LNCAP (cell line): ENCODE measurements at regions not wholly inside any gene's neighbourhood (a gene's known extent, or its start where the extent isn't known, plus 50 kb on each side); places are given as distances from the start of the nearest gene placed in this dataset.

Experiments used
- TF ChIP-seq, protein P1 (sequence below): fragments of 450-650 bp; IDR thresholded peaks from 2 replicates; pipeline ENCODE4 v1.5.1; 2017; ENCODE audit warnings: mild to moderate bottlenecking

DNA sequence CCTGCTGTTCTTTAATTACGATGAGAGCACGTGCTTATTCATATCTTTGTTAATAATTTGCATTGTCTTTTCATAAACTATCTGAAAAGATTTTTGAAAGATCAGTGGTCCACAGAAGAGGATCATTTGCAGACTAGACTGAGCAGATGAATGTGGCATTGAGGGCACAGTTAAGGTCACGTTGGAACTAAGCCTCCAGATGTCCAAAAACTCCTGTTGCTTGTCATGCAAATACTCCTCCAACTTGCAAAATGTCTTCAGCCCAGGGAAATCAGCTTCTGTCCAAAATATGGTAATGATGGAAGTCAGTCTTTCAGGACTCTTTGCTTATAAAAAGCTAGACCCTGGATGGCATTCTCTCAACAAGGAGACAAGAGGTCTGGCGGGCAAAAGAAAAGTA, 201.6 kb upstream of the TMEM260 start:
- TF ChIP-seq, protein P1, sequence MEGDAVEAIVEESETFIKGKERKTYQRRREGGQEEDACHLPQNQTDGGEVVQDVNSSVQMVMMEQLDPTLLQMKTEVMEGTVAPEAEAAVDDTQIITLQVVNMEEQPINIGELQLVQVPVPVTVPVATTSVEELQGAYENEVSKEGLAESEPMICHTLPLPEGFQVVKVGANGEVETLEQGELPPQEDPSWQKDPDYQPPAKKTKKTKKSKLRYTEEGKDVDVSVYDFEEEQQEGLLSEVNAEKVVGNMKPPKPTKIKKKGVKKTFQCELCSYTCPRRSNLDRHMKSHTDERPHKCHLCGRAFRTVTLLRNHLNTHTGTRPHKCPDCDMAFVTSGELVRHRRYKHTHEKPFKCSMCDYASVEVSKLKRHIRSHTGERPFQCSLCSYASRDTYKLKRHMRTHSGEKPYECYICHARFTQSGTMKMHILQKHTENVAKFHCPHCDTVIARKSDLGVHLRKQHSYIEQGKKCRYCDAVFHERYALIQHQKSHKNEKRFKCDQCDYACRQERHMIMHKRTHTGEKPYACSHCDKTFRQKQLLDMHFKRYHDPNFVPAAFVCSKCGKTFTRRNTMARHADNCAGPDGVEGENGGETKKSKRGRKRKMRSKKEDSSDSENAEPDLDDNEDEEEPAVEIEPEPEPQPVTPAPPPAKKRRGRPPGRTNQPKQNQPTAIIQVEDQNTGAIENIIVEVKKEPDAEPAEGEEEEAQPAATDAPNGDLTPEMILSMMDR: no peak

DNA sequence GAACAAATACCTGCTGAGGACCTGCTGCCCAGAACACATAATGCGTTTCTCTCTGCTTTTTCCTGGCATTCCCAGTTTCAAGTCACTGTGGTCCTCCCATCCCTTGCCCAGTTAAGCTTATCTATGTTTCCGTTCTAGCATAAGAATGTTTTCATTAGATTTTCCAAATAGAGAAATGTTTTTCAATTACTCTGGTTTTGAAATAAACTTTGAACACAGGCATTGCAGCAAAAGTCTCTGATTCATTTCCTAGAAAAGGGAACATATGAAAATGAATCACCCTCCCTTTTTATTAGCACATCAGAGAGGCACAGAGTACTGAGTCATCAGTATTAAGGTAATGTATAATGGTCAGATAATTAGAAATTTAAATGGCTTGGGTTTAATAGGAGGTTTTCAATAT, 201.1 kb upstream of the TMEM260 start:
- TF ChIP-seq, protein P1: no peak

DNA sequence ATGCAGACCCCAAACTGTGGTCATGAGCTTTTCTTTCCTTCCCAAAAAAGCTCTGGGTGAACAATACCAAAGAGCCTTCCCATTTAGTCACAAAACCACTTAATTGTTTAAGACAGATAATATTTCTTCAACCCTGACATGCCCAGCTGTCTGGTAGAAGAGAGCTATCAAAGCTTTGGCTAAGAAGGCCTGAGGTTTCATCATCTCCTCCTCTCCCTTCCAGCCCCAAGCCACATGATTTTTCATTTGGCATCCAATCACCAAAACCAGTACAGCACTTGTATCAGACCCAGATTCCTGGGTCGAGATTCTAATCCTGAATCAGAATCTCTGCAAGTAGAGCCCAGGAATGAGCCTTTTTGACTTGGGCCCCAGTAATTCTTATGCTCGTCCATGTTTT, 199.6 kb upstream of the TMEM260 start:
- TF ChIP-seq, protein P1: no peak

DNA sequence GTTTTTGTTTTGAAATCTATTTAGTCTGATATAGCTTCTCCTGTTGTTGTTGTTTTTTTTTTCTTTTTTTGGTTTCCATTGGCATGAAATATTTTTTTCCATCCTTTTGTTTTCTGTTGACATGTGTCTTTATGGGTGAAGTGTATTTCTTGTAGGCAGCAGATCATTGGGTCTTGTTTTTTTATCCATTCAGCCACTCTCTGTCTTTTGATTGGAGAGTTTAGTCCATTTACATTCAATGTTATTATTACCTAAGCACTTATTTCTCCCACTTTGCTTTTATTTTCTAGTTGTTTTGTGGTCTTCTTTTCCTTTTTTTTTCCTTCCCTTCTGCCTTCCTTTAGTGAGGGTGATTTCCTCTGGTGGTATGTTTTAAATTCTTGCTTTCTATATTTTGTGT, 193.6 kb upstream of the TMEM260 start:
- TF ChIP-seq, protein P1: no peak

DNA sequence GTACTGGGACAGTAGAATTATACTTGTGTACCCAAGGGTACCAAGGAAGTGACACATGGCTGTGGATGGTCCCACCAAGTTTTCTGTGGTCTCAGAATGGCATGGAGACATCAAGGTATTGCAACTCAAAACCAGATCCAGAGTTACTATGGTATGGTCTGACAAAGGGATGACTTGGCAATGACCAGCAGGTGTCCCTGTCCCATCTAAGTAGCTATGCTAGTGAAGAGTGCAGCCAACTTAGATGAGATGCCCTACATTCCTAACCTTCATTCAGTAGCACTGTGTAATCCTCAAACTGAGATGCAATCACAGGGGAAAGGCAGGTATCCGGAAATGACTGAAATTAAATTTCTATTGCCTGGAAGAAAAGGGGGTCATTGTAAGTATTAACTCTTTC, 188.7 kb upstream of the TMEM260 start:
- TF ChIP-seq, protein P1: no peak

DNA sequence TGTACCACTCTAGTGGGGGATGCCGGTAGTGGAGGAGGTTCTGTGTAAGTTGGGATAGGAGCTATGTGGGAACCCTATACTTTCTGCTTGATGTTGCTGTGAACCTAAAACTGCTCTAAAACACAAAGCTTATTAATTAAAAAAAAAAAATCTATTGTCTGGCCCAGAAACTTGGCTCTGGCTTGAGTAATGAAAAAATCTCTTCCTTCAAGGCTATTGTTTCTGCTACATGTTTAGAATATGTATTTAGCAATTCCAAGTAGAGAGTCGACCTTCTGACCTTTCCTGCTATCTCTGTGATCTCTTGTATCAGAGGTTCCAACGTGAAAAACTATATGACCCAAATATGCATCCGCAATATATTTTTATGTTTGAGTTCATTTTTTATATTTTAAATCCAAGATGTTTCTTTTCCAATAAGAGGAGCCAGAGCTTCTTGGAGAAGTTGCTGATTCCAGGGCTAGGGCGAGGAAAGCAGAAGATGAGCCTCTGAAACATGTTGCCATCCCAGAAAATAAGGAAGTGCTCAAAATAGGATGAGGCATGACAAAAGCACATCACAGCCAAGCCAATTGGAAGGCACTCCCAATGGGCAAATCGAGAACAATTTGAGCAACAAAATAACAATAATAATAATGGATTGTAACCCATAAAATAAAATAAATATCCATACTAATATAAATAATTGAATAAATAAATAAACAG, 184.6 kb upstream of the TMEM260 start:
- TF ChIP-seq, protein P1: no peak

DNA sequence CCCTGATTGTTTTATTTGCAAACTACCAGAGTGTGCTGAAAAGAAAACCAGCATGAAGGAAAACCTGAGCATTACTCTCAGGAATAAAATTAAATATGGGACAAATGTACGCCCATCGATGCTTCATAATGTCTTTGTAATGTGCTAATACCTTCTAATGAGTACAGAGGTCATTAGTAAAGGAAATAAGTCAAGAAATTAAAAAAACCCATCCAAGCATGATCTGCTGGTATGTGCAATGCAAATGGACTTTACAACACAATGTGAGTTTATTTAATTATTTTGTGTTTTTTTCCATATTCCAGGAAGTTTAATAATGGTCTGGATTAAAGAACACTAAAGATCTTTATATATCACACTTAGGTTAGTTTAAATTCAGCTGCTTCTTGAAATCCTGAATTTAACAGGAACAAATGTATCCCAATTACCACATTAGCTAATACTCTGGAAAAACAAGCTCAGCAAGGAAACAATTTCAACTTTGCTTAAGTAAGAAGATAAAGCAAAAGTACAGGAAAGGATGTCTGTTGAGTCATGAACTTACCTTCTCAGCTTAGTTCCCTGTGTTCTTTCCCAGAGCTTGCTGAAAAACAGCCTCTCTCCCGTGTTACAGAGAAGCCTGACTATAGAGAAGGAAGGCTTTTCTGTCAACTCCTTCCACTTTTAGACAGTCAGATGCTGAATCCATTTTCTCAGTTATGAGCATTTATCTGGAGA, 179.3 kb upstream of the TMEM260 start:
- TF ChIP-seq, protein P1: no peak
